HCT116 (cell line): ENCODE measurements at regions not wholly inside any gene's neighbourhood (a gene's known extent, or its start where the extent isn't known, plus 50 kb on each side); places are given as distances from the start of the nearest gene placed in this dataset.

Experiments used
- ATAC-seq: fragments of 200-7000 bp; cut with Tn5 transposase; 2 replicates; pipeline ENCODE4 v1.9.1; 2020; ENCODE audit warnings: mild to moderate bottlenecking, moderate library complexity
- BruUV-seq: library from RNA; stranded (reverse); fragments of 400-500 nt; replicated peaks from 2 replicates; lab custom pipeline; 2021; lab: Mats Ljungman, UMichigan
- CTCF ChIA-PET: fragments of 300-600 bp; sonication (Branson Sonifier 250); formaldehyde crosslinking; loops from one replicate; lab custom pipeline; 2021; ENCODE audit warnings: antibody characterized with exemption; lab: Charles Lee
- POLR2A ChIA-PET: fragments of 300-600, 350-600 bp; sonication (Branson Sonifier 250); formaldehyde crosslinking; loops from one replicate; lab custom pipeline; 2021; ENCODE audit warnings: antibody characterized with exemption; lab: Charles Lee
- RAD21 ChIA-PET, 2 experiments: fragments of 300-600 bp; sonication (Branson Sonifier 250); formaldehyde crosslinking; loops; one replicate each; lab custom pipeline; 2023; ENCODE audit warnings: low total read pairs in 2 of 2; ENCODE audit not compliant: uncharacterized antibody in 2 of 2, unreplicated experiment in 2 of 2, low non-redundant PET in 1 of 2; lab: Charles Lee
- DNase-seq: peaks from one replicate; pipeline ENCODE4 v3.0.0-alpha.2; 2010; ENCODE audit warnings: low read depth, low spot score
- H2AFZ ChIP-seq: fragments of 200-600 bp; shearing (Covaris generic), sonication (generic); 2 replicates; pipeline ENCODE4 v1.6.1; 2017; ENCODE audit warnings: low read depth, mixed run types, mixed read lengths, antibody characterized with exemption, low read length; ENCODE audit not compliant: poor library complexity, severe bottlenecking
- H3K27ac ChIP-seq: 2 replicates; pipeline ENCODE4 v1.5.1; 2012; ENCODE audit warnings: low read depth, low read length
- H3K27me3 ChIP-seq: fragments of 200-600 bp; sonication (generic); 2 replicates; pipeline ENCODE4 v1.6.1; 2016; ENCODE audit warnings: mixed run types, low read length, mixed read lengths; ENCODE audit not compliant: insufficient read depth
- H3K36me3 ChIP-seq, 2 experiments: fragments of 200-500 bp in 1 of 2; fragments of 200-600 bp in 1 of 2; sonication (Bioruptor generic) in 1 of 2; sonication (generic) in 1 of 2; 2 replicates each; pipeline versions ENCODE4 v1.5.1 to v1.6.1; 2014 to 2016; ENCODE audit warnings: low read length in 2 of 2, inconsistent platforms in 1 of 2, mixed read lengths in 1 of 2, mixed run types in 1 of 2; ENCODE audit not compliant: insufficient read depth in 2 of 2, control insufficient read depth in 1 of 2
- H3K4me1 ChIP-seq, 2 experiments: fragments of 200-600 bp in 1 of 2; sonication (generic) in 1 of 2; 2 replicates each; pipeline versions ENCODE4 v1.5.1 to v1.6.1; 2012 to 2017; ENCODE audit warnings: low read length in 2 of 2, inconsistent platforms in 1 of 2, mild to moderate bottlenecking in 1 of 2, mixed read lengths in 1 of 2, mixed run types in 1 of 2, moderate library complexity in 1 of 2; ENCODE audit not compliant: insufficient read depth in 2 of 2, control insufficient read depth in 1 of 2
- H3K4me2 ChIP-seq: fragments of 200-600 bp; sonication (generic); 2 replicates; pipeline ENCODE4 v1.6.1; 2017; ENCODE audit warnings: mixed run types, low read length, mixed read lengths
- H3K4me3 ChIP-seq, 2 experiments: fragments of 200-600 bp in 1 of 2; sonication (generic) in 1 of 2; replicated peaks in 1 of 2; 2 replicates each; pipeline ENCODE4 v1.5.1; 2011 to 2016; ENCODE audit warnings: low read length in 2 of 2, control low read depth in 1 of 2, low read depth in 1 of 2, mild to moderate bottlenecking in 1 of 2, mixed read lengths in 1 of 2, mixed run types in 1 of 2
- H3K79me2 ChIP-seq: fragments of 200-600 bp; sonication (generic); 2 replicates; pipeline ENCODE4 v1.6.1; 2017; ENCODE audit warnings: mild to moderate bottlenecking, mixed run types, low read length, moderate library complexity, mixed read lengths; ENCODE audit not compliant: insufficient read depth
- H3K9ac ChIP-seq: fragments of 200-600 bp; sonication (generic); 2 replicates; pipeline ENCODE4 v1.6.1; 2016; ENCODE audit warnings: low read length, mixed read lengths
- H3K9me2 ChIP-seq: fragments of 200-600 bp; sonication (generic), shearing (Covaris generic); 2 replicates; pipeline ENCODE4 v1.6.1; 2017; ENCODE audit warnings: mixed run types, mild to moderate bottlenecking, moderate library complexity; ENCODE audit not compliant: insufficient read depth
- H3K9me3 ChIP-seq, 2 experiments: fragments of 200-500 bp in 1 of 2; fragments of 200-600 bp in 1 of 2; sonication (Bioruptor generic) in 1 of 2; sonication (generic) in 1 of 2; 2 replicates each; pipeline ENCODE4 v1.6.1; 2014 to 2017; ENCODE audit warnings: low read length in 2 of 2, mixed read lengths in 2 of 2, inconsistent platforms in 1 of 2, low read depth in 1 of 2, mild to moderate bottlenecking in 1 of 2, mixed run types in 1 of 2, moderate library complexity in 1 of 2; ENCODE audit not compliant: control insufficient read depth in 1 of 2, insufficient read depth in 1 of 2
- H4K20me1 ChIP-seq: fragments of 200-600 bp; sonication (generic), shearing (Covaris generic); 2 replicates; pipeline ENCODE4 v1.6.1; 2017; ENCODE audit warnings: mixed run types, mild to moderate bottlenecking, moderate library complexity; ENCODE audit not compliant: insufficient read depth
- CBX3 ChIP-seq: IDR thresholded peaks from 2 replicates; pipeline ENCODE4 v1.6.1; 2012; ENCODE audit warnings: low read depth
- CEBPB ChIP-seq: IDR thresholded peaks from 2 replicates; pipeline ENCODE4 v1.6.1; 2012; ENCODE audit warnings: low read depth
- EGR1 ChIP-seq: IDR thresholded peaks from 2 replicates; pipeline ENCODE4 v1.6.1; 2012; ENCODE audit warnings: low read depth
- EZH2 ChIP-seq: fragments of 200-600 bp; sonication (generic); IDR thresholded peaks from 2 replicates; pipeline ENCODE4 v1.6.1; 2017; ENCODE audit warnings: antibody characterized with exemption, mixed run types
- EZH2phosphoT487 ChIP-seq: fragments of 200-600 bp; IDR thresholded peaks from 2 replicates; pipeline ENCODE4 v1.6.1; 2018; ENCODE audit warnings: antibody characterized with exemption, borderline replicate concordance
- FOSL1 ChIP-seq: IDR thresholded peaks from 2 replicates; pipeline ENCODE4 v1.6.1; 2012; ENCODE audit warnings: low read depth
- JUND ChIP-seq: IDR thresholded peaks from 2 replicates; pipeline ENCODE4 v1.6.1; 2012
- POLR2AphosphoS5 ChIP-seq: IDR thresholded peaks from 2 replicates; pipeline ENCODE4 v1.6.1; 2011; ENCODE audit warnings: mild to moderate bottlenecking, low read depth, low read length, moderate library complexity
- RAD21 ChIP-seq: IDR thresholded peaks from 2 replicates; pipeline ENCODE4 v1.6.1; 2012; ENCODE audit warnings: low read depth, mild to moderate bottlenecking
- SIN3A ChIP-seq: IDR thresholded peaks from 2 replicates; pipeline ENCODE4 v1.6.1; 2012; ENCODE audit warnings: low read depth
- SP1 ChIP-seq: IDR thresholded peaks from 2 replicates; pipeline ENCODE4 v1.6.1; 2012; ENCODE audit warnings: low read depth
- SRF ChIP-seq: IDR thresholded peaks from 2 replicates; pipeline ENCODE4 v1.6.1; 2012; ENCODE audit warnings: low read depth
- TCF7L2 ChIP-seq: IDR thresholded peaks from 2 replicates; pipeline ENCODE4 v1.7.0; 2011; ENCODE audit warnings: borderline replicate concordance, inconsistent platforms; ENCODE audit not compliant: insufficient read depth, insufficient read length; ENCODE audit errors: extremely low read depth
- YY1 ChIP-seq: IDR thresholded peaks from 2 replicates; pipeline ENCODE4 v1.6.1; 2011; ENCODE audit warnings: low read length, low read depth, moderate library complexity, mild to moderate bottlenecking; ENCODE audit not compliant: insufficient replicate concordance; ENCODE audit errors: extremely low read depth
- ZFX ChIP-seq: fragments of 450-650 bp; IDR thresholded peaks from 2 replicates; pipeline ENCODE4 v1.6.1; 2017
- ZNF274 ChIP-seq: fragments of 200-500 bp; sonication (Bioruptor generic); IDR thresholded peaks from 2 replicates; pipeline ENCODE4 v1.6.1; 2014; ENCODE audit warnings: mild to moderate bottlenecking, low read depth, low read length, inconsistent platforms
- intact Hi-C: fragments of 100-400 bp; cut with micrococcal nuclease; formaldehyde crosslinking; loops from 2 replicates; pipeline ENCODE4 v1.10.0; 2022
- TF ChIP-seq, protein P1 (sequence below): IDR thresholded peaks from 2 replicates; pipeline ENCODE4 v1.6.1; 2011; ENCODE audit warnings: mild to moderate bottlenecking, low read length, moderate library complexity; ENCODE audit not compliant: insufficient replicate concordance; ENCODE audit errors: extremely low read depth
- TF ChIP-seq, protein P2 (sequence below), 3 experiments: fragments of 200-600 bp in 1 of 3; sonication (generic) in 1 of 3; IDR thresholded peaks in 2 of 3; conservative IDR thresholded peaks in 1 of 3; 2 replicates each; pipeline ENCODE4 v1.5.1; 2012 to 2017; ENCODE audit warnings: low read depth in 2 of 3, low read length in 2 of 3, antibody characterized with exemption in 1 of 3, borderline replicate concordance in 1 of 3, control low read depth in 1 of 3, mild to moderate bottlenecking in 1 of 3, mixed read lengths in 1 of 3, mixed run types in 1 of 3, moderate library complexity in 1 of 3; ENCODE audit not compliant: insufficient read depth in 1 of 3
- TF ChIP-seq, protein P3 (sequence below): IDR thresholded peaks from 2 replicates; pipeline ENCODE4 v1.6.1; 2012

DNA sequence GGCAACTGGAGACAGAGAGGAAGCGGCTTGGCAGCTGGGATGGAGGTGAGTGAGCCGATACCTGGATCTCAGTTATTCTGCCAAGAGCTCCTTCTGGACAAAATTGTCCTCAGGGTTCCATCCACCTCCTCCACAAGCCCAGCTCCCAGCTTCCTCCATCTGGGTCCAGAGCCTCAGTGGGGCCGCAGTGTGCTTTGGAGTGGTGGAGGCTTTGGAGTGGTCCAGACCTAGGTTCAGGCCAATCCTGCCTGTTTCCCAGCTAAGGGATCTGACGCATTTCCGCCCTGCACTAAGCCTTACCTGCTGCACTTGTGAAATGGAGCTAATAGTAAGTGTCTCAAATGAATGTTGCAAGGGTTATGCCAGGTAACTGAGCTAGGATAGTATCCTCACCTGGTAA lies 355.7 kb upstream of the SHH start (continued):
- no peak for TF ChIP-seq EZH2phosphoT487
- no peak for TF ChIP-seq SP1
- no peak for TF ChIP-seq SRF
- TF ChIP-seq FOSL1 = no peak
- no peak for TF ChIP-seq EGR1
- TF ChIP-seq, protein P1, sequence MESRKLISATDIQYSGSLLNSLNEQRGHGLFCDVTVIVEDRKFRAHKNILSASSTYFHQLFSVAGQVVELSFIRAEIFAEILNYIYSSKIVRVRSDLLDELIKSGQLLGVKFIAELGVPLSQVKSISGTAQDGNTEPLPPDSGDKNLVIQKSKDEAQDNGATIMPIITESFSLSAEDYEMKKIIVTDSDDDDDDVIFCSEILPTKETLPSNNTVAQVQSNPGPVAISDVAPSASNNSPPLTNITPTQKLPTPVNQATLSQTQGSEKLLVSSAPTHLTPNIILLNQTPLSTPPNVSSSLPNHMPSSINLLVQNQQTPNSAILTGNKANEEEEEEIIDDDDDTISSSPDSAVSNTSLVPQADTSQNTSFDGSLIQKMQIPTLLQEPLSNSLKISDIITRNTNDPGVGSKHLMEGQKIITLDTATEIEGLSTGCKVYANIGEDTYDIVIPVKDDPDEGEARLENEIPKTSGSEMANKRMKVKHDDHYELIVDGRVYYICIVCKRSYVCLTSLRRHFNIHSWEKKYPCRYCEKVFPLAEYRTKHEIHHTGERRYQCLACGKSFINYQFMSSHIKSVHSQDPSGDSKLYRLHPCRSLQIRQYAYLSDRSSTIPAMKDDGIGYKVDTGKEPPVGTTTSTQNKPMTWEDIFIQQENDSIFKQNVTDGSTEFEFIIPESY = no peak
- no peak for TF ChIP-seq CEBPB
- TF ChIP-seq TCF7L2 = no peak
- TF ChIP-seq SIN3A = no peak
- no peak for TF ChIP-seq ZNF274

DNA sequence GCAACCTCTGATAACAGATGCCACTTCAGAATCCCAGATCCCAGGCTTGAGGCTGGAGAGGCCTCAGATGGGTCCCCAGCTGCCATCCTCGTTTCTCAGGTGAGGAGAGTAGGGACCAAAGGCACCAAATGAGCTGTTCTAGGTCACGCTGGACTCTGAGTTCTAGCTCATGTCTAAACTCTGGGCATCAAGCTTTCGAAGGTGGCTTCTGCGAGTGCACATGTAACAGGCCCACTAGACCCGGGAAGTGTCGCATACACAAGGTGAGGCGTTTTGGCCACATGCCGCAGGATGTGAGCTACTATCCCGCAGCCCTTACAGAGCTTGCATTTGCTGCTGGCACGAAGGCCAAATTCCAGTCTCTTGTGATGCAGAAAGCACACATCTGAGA lies 355.1 kb upstream of the SHH start:
- H2AFZ ChIP-seq = no peak overlapping the region
- no peaks in the 10 kb centered on the region for H3K4me1 ChIP-seq
- ChIA-PET RAD21 (interaction anchor here in 1 of 2 experiments (0.8 kb wide), 1 partner anchor 14 kb away, joined by 3 read pairs; no protein-coding TSS in a partner anchor), CTCF (interaction anchor here (1.7 kb wide), 1 partner anchor 11 kb away, joined by 9 read pairs; no protein-coding TSS in a partner anchor), POLR2A (interaction anchor here (1.6 kb wide), 1 partner anchor 11 kb away, joined by 7 read pairs; no protein-coding TSS in a partner anchor)
- ATAC-seq (no peak), DNase-seq (no peak)
- no peaks in the 10 kb centered on the region for H4K20me1 ChIP-seq
- no peak overlapping the region for H3K27ac ChIP-seq
- H3K27me3 ChIP-seq = no peaks in the 10 kb centered on the region
- H3K9me3 ChIP-seq = no peaks in the 10 kb centered on the region
- H3K79me2 ChIP-seq = no peaks in the 10 kb centered on the region
- intact Hi-C loops = no loop called here
- no peaks in the 10 kb centered on the region for H3K36me3 ChIP-seq
- no peaks in the 10 kb centered on the region for H3K9me2 ChIP-seq
- BruUV-seq = no TSS peak
- H3K4me3 ChIP-seq = no peak overlapping the region
- TF ChIP-seq CBX3 = no peak
- TF ChIP-seq, protein P1 = no peak
- TF ChIP-seq TCF7L2 = no peak
- TF ChIP-seq RAD21 = no peak
- no peak for TF ChIP-seq SRF
- TF ChIP-seq, protein P2, sequence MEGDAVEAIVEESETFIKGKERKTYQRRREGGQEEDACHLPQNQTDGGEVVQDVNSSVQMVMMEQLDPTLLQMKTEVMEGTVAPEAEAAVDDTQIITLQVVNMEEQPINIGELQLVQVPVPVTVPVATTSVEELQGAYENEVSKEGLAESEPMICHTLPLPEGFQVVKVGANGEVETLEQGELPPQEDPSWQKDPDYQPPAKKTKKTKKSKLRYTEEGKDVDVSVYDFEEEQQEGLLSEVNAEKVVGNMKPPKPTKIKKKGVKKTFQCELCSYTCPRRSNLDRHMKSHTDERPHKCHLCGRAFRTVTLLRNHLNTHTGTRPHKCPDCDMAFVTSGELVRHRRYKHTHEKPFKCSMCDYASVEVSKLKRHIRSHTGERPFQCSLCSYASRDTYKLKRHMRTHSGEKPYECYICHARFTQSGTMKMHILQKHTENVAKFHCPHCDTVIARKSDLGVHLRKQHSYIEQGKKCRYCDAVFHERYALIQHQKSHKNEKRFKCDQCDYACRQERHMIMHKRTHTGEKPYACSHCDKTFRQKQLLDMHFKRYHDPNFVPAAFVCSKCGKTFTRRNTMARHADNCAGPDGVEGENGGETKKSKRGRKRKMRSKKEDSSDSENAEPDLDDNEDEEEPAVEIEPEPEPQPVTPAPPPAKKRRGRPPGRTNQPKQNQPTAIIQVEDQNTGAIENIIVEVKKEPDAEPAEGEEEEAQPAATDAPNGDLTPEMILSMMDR (IDR thresholded peaks at IDR 0.05 in 2 of 3, conservative IDR thresholded peaks at IDR 0.05 in 1 of 3; ENCODE audit: borderline replicate concordance in 1 of 3, insufficient read depth in 1 of 3, low read depth in 2 of 3, low read length in 2 of 3) = no peak
- no peak for TF ChIP-seq JUND
- TF ChIP-seq SP1 = no peak
- no peak for TF ChIP-seq ZFX
- no peak for TF ChIP-seq CEBPB
- TF ChIP-seq EZH2phosphoT487 = no peak
- TF ChIP-seq FOSL1 = no peak
- TF ChIP-seq YY1 = no peak
- TF ChIP-seq, protein P3, sequence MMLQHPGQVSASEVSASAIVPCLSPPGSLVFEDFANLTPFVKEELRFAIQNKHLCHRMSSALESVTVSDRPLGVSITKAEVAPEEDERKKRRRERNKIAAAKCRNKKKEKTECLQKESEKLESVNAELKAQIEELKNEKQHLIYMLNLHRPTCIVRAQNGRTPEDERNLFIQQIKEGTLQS = no peak
- TF ChIP-seq EZH2 = no peak
- TF ChIP-seq ZNF274 = no peak
- no peak for TF ChIP-seq POLR2AphosphoS5
- H3K4me2 ChIP-seq = no peak overlapping the region
- H3K9ac ChIP-seq = no peak overlapping the region
